GM19240 (cell line): ENCODE measurements at regions not wholly inside any gene's neighbourhood (a gene's known extent, or its start where the extent isn't known, plus 50 kb on each side); places are given as distances from the start of the nearest gene placed in this dataset.
"Not testable (repeated sequence)": the region's sequence is repeated elsewhere in the genome, so short reads cannot be mapped to it uniquely, and the experiment has no call there.

Experiments used
- DNase-seq: peaks from one replicate; pipeline ENCODE4 v3.0.0; 2011; ENCODE audit warnings: low spot score; ENCODE audit not compliant: insufficient read length

DNA sequence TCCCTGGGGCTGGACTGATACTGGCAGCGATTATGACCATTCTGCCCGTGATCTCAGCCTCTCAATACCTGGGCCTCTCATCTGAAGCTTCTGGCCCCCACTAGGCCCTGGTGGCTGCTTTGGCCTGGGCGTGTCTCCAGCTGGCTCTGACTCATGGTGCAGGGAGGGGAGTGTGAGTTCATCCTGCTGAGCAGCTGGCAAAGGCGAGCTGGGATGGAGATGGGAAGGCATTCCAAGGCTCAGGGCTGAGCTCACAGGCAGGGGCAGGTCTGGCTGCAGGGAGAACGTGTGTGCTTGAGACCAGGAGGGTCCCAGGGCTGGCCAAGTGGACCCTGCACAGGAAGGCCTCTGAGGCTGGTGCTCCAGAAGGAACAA, 221.8 kb downstream of the TMEM121 start:
- DNase-seq = no peak

DNA sequence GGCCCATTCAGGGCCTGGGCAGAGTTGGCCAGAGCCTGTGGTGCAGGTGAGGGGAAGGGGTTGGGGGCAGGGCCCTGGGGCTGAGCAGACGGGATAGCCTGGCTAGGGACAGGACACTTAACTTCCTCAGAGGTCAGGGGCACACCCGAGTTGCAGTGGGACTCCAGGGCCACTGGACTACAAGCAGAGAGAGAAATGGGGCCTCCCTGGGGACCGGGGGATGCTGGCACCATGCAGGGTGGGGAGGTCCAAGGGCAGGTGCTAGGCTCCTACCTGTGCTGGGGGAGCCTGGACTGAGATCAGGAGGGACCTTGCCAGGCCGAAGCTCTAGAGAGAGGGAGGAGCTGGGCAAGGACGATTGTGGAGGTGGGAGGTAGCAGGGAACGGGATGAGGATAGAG, 222.3 kb downstream of the TMEM121 start:
- not testable (repeated sequence) for DNase-seq

DNA sequence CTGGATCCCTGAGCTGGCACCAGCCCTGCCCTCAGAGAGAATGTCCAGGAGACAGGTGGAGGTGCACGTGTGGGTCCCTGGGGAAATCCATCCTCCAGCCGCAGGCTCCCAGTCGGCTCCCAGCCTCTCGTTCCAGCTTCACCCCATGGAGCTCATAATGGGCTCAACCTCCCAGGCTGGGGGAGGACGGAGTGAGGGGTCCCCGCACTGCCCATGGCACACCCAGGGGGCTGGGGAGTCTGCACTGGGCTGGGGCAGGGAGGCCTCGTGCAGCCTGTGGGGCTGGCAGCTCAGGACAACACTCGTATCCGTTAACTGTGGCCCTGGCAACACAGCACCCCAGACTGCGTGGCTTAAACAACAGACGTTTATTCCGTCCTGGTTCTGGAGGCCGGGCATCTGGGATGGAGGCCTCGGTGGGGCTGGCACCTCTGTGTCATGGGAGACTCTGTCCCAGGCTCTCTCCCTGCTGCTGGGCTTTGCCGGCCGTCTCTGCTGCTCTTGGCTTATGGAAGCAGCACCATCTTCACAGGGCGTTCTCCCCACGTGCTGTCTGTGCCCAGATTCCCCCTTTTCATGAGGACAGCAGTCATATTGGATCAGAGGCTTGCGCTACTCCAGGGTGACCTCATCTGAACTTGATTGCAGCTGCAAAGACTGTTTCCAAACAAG, 223.6 kb downstream of the TMEM121 start:
- not testable (repeated sequence) for DNase-seq

DNA sequence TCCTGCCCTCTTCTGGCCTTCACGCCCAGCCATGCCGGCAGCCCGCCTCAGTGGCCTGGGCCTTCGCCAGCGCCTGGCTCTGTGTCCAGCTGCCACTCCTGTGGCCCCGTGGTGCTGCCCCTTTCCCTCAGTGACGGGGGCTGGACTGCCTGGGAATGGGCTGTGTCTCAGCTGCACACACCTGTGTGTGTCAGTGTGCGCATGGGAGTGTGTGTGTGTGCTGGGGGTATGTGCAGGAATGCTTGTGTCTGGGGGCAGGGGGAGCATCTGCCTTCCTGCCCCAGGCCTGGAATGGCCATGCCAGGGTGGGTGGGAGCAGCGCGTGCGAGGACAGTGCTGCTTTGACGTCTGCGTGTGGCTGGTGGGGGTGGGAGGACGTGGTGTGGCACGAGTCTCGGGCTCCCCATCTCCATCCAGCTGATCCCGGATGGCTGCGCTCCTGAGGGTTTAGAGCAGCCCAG, 224.9 kb downstream of the TMEM121 start:
- not testable (repeated sequence) for DNase-seq

DNA sequence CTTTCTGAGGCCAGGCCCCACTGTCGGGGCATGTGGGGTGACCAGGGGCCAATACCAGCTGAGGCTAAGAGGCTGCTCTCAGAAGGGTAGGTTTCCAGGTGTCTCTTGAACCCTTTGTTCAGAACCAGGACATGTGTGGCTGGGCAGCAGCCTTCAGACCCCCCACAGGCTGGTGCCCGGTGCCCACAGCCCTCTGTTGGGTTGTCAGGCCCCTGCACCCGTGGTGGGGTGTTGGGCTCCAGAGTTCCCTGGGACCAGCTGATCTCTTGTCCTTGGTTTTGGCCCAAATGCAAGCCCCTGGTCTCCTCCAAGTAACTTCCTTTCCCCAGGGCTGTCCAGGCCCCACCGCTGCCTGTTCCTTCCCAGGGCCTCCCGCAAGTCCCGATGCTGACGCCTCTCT, 226.0 kb downstream of the TMEM121 start:
- DNase-seq = not testable (repeated sequence)

DNA sequence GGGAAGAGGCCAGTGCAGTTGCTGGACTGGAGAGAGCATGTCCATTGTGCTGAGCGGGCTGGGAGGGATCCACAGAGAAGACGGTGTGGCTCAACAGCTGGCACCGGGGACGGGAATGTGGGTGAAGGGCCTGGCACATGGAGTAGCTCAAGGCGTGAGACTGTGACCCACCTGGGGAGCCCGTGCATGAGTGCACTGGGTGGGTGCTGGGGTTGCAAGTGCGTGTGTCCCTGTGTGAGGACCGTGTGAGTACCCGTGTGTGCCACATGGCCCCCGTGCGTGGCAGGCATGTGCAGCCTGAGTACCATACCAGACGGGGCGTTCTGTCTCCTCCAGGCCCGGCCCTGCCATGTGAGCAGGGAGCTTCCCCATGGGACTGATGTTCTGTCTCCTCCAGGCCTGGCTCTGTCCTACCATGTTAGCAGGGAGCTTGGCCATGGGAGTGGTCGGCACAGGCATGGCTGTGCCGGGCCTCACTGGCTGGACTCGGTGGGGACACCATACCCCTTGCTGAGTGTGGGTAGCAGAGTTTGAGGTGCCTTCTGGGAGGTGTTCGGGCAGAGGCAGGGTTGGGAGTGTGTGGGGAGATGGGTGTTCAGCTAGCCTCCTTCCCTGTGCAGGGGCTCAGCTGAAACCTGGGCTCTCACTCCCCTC, 234.4 kb downstream of the TMEM121 start:
- DNase-seq = no peak

DNA sequence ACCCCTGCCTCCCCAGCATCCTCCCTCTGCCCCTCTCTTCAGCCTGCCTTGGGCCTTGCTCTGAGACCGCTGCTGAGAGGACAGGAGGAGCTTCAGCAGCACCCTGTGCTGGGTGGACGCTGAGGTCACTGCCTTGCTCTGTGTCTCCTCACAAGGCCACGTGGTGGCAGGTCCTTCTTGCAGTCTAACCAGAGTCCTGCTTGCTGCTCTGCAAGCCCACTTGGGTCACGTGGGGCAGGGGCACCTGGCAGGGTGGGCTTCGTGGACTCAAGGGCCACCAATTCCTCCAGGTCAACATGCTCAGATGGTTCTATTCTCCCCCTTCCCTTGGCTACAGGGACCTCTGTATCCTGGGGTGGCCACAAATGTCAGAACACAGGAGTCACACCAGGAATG, 235.0 kb downstream of the TMEM121 start:
- DNase-seq = not testable (repeated sequence)

DNA sequence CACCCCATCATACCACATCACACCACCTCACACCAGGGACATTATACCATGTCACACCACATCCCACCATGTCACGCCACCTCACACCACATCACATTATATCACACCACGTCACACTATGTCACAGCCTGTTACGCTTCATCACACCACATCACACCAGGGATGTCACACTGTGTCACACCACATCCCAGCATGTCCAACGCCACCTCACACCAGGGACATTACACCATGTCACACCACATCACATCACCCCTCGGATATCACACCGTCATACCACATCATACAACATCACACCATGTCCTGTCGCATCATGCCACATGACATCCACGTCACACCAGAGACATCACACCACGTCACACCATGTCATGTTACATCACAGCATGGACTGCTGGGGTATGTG, 235.5 kb downstream of the TMEM121 start:
- DNase-seq = no peak

DNA sequence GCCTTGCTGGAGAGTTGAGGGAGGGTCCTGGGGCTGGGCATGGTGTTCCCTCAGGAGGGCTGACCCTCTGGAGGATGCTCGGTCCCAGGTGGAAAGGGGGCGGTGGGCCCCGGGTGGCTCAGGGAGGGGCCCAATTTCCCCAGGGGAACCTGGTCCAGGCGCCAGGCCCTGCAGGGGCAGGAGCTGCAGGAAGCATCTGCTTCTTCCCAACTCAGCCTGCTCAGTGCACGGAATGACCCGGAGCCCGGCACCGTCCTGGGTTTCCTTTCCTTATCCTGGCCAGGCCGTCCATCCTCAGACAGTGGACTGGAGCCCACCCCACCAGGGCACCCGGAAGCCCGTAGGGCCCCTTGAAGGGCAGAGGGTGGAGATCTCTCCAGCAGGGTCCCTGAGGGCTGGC, 235.9 kb downstream of the TMEM121 start:
- DNase-seq = not testable (repeated sequence)

DNA sequence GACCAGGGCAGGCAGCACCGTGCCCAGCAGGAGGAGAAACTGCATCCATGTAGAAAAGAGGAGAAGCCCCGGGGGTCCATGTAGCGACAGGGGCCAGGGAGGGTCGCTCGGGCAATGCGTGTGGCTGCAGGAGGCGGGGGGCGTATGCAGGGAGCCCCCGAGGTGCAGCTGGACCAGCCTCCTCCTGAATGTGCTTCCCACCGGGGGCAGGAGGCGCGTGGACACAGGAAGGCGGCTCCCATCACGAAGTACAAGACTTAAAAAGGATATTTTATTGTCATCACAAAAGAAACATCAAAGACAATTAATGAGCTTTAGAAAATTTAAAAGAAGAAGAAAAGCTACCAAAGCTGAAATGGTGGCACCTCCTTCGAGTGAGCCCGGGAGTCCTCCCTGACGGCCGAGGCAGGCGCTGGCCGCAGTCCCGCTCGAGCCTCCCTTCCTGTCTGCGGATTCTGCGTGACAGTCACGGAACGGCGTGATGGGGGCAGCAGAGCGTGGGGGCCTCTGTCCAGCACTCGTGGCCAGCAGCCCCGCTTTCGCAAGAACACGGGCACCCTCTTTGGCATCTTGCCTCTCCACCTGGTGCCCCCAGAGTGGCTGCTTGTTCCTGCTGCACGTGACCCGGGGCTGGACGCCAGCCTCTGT, 238.0 kb downstream of the TMEM121 start:
- DNase-seq = not testable (repeated sequence)

DNA sequence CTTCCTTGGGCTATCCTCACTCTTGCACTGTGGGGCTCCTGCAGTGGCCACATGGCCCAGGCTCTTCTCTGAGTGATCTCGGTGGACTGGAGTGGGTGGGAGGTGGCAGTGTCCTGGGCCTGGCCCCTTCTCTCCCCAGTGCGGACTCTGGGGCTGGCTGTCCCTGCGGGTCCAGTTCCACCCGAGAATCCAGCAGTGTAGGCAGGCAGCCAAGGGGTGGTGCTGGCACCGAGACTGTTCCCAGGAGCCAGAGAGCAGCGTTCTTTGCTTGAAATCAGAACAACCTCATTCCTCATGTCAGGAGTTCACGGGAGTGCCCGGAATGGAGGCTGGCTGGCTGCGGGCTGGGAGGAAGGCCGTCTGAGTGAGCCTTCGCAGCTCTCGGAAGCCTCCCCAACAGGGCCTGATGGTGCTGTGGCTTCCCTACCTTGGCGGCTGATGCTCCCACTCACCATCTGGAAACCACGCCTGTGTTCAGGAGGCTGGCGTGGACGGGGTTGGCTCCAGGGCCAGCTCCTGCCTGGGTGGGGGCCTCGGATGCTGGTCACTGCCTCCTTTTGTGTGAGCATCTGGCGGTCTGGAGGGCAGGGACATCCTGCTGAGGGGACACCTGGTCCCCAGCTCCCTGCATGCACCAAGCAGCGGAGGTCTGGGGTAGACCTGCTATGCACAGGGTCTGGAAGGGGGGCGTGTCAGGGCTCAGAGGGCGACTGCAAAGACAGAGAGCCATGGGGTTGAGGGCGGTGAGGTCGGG, 238.9 kb downstream of the TMEM121 start:
- not testable (repeated sequence) for DNase-seq

DNA sequence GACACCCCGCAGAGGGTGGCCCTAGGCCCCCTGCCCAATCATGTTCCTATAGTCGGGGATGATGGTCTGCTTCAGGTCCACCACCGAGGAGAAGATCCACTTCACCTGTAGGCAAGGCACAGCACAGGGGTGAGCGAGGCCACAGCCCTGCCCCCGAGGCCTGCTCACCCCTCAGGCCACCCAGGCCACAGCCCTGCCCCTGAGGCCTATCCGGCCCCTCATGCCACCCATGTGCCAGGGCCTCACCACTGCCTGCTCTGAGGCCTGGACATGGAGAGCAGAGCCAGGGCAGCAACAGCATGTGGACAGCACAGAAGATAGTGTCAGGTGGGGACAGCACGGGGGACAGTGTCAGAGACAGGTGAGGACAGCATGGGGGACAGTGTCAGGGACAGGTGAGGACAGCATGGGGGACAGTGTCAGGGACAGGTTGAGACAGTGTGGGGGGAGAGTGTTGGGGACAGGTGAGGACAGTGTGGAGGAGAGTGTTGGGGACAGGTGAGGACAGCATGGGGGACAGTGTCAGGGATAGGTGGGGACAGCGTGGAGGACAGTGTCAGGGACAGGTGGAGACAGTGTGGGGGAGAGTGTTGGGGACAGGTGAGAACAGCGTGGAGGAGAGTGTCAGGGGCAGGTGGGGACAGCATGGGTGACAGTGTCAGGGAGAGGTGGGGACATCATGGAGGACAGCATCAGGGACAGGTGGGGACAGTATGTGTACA, 239.7 kb downstream of the TMEM121 start:
- DNase-seq = no peak

DNA sequence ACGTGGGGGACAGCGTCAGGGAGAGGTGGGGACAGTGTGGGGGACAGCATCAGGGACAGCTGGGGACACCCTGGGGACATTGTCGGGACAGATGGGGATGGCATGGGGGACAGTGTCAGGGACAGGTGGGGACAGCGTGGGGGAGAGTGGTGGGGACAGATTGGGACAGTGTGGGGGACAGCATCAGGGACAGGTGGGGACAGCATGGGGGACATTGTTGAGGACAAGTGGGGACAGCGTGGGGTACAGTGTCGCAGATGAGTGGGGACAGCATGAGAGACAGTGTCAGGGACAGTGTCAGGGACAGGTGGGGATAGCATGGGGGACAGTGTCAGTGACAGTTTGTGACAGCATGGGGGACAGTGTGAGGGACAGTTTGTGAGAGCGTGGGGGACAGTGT, 240.9 kb downstream of the TMEM121 start:
- no peak for DNase-seq

DNA sequence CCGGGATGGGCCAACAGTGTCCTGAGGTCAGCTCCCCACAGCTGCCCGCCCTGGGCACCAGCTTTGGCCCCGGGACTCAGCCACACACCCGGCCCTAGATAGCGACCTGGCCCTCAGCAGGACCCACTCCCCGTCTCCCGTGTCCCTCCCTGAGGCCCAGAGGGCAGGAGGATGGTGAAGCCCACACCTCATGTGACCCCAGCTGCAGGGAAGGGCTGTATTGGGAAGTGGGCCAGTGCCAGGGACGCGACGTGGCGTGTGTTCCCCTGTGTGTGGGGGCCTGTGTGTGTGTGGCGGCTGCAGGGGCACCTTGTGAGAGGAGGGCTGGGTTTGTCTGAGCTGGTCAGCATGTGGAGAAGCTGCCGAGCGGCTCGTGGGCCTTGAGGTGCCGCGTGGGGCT, 241.7 kb downstream of the TMEM121 start:
- not testable (repeated sequence) for DNase-seq

DNA sequence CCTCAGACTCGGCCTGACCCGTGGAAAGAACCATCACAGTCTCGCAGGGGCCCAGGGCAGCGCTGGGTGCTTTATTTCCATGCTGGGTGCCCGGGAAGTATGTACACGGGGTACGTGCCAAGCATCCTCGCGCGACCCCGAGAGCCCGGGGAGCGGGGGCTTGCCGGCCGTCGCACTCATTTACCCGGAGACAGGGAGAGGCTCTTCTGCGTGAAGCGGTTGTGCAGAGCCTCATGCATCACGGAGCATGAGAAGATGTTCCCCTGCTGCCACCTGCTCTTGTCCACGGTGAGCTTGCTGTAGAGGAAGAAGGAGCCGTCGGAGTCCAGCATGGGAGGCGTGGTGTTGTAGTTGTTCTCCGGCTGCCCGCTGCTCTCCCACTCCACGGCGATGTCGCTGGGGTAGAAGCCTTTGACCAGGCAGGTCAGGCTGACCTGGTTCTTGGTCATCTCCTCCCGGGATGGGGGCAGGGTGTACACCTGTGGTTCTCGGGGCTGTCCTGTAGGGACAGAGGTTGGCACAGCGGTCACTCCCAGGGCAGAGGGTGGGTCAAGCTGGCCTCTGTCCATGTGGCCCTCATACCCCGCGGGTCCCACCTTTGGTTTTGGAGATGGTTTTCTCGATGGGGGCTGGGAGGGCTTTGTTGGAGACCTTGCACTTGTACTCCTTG, 242.8 kb downstream of the TMEM121 start:
- not testable (repeated sequence) for DNase-seq

DNA sequence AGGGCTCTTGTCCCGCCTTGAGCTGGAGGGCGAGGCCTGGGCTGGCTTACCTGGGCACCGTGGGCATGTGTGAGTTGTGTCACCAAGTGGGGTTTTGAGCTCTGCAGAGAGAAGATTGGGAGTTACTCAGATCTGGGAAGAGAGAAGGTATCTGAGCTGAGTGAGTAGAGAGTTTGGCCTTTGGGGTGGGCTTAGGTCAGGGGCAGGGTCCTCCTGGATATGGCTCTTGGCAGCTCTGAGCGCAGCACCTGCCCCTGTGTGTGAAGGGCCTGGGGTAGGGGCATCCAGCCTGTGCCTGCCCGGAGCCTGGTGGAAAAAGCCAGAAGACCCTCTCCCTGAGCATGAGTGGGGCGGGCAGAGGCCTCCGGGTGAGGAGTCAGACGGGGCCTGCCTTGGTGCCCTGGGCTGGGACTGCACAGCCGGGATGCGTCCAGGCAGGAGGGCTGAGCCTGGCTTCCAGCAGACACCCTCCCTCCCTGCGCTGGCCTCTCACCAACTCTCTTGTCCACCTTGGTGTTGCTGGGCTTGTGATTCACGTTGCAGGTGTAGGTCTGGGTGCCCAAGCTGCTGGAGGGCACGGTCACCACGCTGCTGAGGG, 244.3 kb downstream of the TMEM121 start:
- DNase-seq = not testable (repeated sequence)

DNA sequence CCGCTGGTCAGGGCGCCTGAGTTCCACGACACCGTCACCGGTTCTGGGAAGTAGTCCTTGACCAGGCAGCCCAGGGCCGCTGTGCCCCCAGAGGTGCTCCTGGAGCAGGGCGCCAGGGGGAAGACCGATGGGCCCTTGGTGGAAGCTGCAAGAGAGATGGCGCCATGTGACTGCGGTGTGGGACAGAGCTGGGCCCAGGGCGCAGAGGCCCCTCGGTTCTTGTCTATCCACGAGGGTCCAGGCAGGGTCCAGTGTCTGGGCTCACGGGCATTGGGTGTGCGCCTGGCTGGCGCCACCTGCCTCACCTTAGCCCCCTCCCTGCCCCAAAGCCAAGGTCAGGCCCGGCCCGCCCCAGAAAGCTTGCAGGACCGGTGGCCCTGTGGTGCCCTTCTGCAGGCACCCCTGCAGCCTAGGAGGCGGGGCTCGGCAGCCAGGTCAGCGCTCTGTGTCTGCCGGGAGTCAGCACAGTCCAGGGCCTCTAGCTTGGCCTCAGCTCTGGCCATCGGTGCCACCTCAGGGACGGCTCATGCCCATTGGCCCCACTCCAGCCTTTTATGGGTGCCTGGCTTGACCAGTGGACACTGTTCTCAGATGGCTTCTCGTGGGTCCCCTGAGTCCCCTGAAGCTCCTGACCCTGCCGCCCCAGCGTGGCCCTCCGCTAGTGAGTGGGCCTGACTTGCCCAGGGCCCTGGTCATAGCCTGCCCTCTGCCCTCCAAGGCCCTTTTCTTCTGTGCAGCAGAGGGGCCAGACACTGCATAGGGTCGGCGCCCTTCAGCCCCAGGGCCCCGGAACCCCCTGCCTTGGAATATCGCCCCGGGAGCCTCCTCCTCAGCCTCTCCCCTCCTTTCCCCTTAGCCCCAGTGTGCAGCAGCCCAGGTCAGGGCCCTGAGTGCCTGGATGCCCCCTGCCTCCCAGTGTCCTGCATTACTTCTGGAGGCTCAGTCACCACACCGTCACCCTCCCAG, 245.2 kb downstream of the TMEM121 start:
- DNase-seq = not testable (repeated sequence)

DNA sequence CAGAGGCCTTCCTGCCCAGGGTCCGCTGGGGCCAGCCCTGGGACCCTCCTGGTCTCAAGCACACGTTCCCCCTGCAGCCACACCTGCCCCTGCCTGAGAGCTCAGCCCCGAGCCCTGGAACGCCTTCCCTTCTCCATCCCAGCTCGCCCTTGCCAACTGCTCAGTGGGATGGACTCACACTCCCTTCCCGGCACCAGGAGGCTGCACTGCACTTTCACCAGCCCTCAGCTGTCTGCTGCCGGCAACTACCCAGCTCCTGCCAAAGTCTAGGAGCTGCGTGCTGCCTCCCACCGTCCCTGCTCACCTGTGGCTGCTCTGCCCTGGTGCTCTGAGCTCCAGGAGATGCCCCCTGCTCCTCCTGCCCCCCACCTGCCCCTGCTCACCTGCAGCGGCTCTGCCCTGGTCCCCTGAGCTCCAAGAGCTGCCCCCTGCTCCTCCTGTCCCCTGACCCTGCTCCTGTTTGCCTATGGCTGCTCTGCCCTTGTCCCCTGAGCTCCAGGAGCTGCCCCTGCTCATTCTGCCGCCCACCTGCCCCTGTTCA, 246.4 kb downstream of the TMEM121 start:
- not testable (repeated sequence) for DNase-seq

DNA sequence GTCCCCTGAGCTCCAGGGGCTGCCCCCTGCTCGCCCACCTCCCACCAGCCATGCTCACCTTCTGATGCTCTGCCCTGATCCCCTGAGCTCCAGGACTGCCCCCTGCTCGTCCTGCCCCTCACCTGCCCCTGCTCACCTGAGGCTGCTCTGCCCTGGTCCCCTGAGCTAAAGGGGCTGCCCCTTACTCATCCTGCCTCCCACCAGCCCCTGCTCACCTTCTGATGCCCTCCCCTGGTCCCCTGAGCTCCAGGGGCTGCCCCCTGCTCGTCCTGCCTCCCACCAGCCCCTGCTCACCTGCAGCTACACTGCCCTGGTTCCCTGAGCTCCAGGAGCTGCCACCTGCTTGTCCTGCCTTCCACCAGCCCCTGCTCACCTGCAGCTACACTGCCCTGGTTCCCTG, 247.2 kb downstream of the TMEM121 start:
- DNase-seq = no peak
